ENCODE measurements at regions not wholly inside any gene's neighbourhood (a gene's known extent, or its start where the extent isn't known, plus 50 kb on each side); places are given as distances from the start of the nearest gene placed in this dataset.

DNA sequence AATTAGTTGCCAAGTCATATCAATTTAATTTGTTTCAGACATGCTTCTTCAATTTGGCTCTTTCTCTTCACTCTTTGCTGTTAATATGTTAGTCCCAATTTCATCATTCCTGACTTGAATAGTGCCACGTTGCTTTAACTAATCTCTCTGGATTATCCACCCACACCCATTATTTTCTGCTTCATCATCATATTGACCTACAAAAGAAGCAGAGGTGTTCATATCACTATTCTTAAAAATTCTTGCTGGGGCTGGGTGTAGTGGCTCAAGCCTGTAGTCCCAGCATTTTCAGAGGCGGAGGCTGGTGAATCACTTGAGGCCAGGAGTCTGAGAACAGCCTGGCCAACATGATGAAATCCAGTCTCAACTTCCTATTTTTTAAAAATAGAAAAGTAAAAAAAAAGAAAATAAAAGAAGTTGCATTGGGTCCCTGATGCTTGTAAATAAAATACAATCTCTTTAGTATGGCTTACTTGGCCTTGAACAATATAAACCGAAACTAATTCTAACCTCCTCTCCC is 65.7 kb upstream of the KCNIP4 start:
- no peak for DNase-seq

DNA sequence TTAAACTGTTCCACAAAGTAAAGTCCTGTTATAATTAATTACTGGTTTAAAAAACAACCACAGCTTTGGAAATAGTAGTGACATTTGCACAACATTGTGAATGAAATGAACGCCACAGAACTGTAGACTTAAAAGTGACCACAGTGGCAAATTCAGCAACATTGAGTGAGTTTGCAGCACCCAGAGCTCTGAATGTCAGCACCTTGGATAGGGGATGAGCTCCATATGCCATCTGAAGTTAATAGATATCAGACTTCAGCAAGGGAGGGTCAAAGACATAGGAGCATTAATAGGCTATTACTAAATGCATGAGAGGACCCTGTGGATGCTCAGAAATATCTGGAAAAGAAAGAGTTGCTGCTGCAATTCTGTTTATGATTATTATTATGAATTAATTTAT is 55.3 kb upstream of the KCNIP4 start:
- DNase-seq = no peak
